HG02970 (cell line): ENCODE measurements at regions not wholly inside any gene's neighbourhood (a gene's known extent, or its start where the extent isn't known, plus 50 kb on each side); places are given as distances from the start of the nearest gene placed in this dataset.
"Not testable (repeated sequence)": the region's sequence is repeated elsewhere in the genome, so short reads cannot be mapped to it uniquely, and the experiment has no call there.

Experiments used
- ATAC-seq: cut with Tn5 transposase; IDR thresholded peaks from one replicate; pipeline ENCODE4 v1.9.1; 2021; ENCODE audit warnings: mild to moderate bottlenecking, moderate library complexity, moderate number of reproducible peaks; ENCODE audit not compliant: unreplicated experiment, low FRiP score

- ATAC-seq: not testable (repeated sequence)
Observed at GRCh38 chr1:121001090-121001726, 111.6 kb downstream of the PPIAL4A start.

GRCh38 chr1:121003230-121003629 is 113.7 kb downstream of the PPIAL4A start:
- not testable (repeated sequence) for ATAC-seq

DNA sequence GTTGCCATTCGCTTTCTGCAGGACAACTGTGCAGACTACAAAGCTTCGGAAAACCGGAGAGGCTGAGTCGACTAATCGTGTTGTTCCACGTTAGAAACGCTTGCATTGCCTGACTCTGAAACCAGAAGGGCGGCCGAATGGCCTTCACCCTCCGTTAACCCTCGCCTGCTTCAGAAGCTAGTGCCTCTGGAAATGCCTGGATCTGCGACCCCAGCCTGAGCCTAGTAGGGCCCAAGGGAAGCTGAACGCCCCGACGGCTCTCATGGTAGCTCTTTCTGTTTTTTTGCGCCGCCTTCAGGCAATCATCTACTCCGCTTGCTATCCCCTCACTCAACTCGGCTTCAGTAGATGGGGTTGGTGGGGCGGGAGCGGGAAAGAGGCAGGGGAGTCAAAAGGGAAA is 117.3 kb downstream of the PPIAL4A start:
- ATAC-seq: not testable (repeated sequence)

DNA sequence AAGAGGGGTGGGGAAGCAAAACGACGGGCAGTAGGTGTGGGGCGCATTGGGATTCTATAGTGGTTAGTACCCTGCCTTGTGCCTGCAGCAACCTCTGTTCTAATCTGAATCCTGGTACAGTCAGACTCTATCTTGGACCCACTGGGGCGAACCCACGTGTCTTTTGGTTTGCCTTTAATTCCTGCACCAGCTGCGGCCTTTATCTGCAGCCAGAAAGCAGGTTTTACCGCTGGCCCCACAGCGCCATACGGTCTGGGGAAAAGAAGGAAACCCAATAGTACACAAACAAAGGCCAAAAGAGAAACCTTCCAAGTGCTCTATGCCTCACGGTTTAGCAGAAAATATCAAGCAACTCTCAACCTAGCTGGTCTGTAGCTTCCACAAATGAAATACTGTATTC is 118.2 kb downstream of the PPIAL4A start:
- not testable (repeated sequence) for ATAC-seq

DNA sequence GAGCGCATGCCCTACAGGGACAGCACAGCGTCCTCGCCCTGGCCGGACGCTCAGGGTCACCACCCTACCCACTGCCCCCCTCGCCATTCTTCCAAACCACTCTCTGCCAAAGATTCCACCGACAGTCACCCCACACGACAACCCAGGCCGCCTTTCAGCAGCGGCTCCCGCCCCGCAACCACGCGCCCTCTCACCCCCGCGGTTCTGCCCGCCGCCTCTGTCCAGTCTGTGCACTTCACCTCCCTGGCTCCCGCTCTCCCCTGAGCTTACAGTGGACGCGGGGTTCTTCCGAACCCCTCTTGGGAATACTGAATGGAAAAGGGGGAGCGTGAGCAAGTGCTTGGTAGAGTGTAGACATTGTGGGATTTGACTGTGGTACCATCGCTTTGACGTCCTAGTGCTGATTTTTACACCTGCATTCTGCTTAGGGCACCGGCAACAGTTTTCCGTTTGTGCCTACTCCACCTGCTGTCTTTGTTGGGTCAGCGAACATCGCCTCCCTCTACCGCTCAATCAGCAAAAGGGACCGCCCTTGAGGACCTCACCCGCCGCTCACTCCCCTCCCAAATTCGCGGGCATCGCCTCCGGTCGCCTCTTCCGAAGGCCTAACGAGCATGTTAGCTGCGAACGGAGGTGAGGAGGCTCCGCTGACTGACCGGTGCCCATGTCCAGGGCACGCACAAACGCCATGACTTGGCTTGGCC is 119.1 kb downstream of the PPIAL4A start:
- ATAC-seq: not testable (repeated sequence)

GRCh38 chr1:121009216-121010057 is 119.9 kb downstream of the PPIAL4A start:
- not testable (repeated sequence) for ATAC-seq

- ATAC-seq: not testable (repeated sequence)
Observed at GRCh38 chr1:121010141-121010540, 120.6 kb downstream of the PPIAL4A start.

DNA sequence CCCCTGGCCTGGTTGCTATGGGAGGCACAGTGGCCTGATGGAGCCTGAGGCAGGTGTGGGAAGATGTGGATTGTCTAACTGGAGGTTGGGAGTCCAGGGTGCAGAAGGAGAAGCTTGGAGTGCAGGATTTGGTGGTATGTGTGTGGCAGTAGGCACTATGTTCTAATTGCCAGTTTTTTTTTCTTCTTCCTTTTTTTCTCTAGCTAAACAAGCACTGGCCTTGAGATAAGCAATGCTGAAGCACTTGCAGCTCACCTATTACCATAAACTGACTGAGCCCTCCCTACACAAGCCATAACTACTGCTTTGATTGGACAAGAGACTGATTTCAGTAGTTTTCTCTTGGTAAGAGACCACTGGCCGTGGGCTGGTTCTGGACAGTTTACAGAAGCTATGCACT is 123.6 kb downstream of the PPIAL4A start:
- ATAC-seq: not testable (repeated sequence)

- not testable (repeated sequence) for ATAC-seq
Observed at GRCh38 chr1:121016182-121017028, 126.8 kb downstream of the PPIAL4A start.

GRCh38 chr1:121019715-121020349 is 130.3 kb downstream of the PPIAL4A start:
- ATAC-seq: not testable (repeated sequence)

DNA sequence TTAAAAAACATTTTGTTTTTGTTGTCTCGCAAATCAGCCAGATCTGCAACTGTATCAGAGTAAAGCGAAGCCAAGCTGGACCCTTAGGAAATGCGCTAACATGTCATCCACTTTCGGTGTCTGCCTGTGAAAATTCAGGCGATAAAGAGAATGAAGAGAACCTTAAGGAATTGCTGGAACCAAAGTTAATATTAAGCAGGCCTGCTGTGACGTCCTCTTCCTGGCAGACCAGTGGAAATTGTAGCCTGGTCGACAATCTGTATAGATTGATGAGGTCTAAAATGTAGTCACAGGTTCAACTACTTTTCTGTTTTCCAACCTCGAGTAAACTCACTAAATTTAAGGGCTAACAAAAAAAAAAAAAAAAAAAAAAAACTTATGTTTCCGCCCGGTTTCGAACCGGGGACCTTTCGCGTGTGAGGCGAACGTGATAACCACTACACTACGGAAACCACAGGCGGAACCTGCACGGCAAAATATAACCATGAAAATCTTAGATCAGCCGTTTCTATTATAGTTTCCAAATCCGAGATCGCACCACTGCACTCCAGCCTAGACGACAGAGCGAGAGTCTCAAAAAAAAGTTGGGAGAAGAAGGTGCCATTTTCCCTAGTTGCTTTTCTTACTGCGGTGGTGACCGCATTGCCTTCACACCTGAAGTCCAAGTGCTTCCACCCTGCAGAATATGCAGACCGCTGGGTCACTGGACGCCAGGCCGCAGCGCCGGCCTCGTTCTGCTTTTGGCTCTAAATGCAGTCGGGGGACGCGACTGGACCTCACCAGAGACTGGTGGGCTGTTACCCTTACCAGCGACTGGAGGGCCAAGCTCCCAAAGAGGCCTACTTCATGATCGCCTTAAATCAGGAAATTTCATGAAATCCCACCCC is 131.0 kb downstream of the PPIAL4A start:
- ATAC-seq: not testable (repeated sequence)

GRCh38 chr1:121021716-121022115 is 132.1 kb downstream of the PPIAL4A start:
- not testable (repeated sequence) for ATAC-seq

DNA sequence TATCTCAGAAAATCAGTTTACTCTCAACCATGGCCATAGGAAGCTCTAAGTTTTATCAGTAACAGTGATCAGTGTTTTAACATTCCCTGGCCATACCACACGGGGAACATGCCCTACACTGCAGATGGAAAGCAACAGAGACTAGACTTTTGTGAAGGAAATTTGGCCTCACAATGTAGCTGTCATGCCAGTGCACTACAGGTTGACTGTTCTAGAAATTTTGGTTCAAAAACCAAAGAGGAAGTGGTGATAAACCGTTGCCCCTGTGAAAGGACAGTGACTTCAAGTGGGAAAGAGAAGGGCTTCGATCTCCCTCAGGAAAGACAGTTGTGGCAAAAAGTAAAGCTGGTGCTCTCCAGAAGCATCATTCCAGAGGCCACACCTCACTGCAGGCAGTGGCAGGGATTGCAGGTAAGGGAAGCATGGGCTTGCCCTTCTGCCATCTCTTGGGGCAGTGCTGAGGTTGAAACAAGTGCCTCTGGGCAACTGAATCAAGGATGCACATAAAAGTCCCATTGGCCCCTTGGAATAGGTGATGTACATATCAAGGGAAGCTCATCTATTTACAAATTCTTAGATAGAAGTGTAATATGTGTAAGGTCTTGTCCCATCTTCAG is 143.4 kb downstream of the PPIAL4A start:
- not testable (repeated sequence) for ATAC-seq

DNA sequence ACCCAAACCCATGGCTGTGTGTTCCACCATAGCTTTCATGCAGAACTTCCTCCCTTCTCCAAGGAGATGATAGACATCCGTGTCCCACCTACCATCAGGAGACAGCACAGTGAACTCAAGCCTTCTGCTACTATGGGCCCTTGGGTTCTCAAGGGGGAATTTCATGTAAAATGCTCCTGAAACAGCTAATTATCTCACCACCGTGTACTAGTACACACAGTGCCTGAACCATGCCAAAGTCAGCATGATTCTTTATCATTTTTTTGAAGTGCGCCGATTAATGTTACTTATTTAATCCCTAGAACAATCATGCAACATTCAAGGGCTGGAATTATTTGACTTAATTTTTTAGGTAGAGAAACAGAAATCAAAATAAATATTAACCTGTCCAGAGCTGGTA is 147.2 kb downstream of the PPIAL4A start:
- ATAC-seq: not testable (repeated sequence)

GRCh38 chr1:121040974-121041373 is 143.2 kb downstream of the FAM72B start:
- ATAC-seq: not testable (repeated sequence)

- ATAC-seq: not testable (repeated sequence)
Observed at GRCh38 chr1:121041497-121041896, 142.6 kb downstream of the FAM72B start.

DNA sequence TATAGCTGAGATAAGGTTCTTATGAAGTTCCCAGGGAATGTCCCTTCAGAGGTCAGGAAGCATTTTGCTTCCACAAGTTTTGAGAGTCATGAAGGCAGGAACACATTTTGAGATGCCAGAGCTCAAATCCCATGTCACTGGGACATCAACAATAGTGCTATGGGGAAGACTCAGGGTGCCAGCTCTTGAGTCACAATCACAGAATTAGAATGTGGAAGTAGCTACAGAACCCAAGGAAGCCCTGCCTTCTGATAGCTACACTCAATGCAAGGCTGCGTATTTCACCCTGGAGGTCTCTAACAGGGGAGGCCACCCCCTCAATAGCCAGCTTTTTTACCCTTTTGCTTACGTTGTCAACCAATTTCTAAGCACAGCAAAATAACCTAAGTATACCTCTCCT is 141.3 kb downstream of the FAM72B start:
- not testable (repeated sequence) for ATAC-seq

GRCh38 chr1:121048293-121048752 is 135.8 kb downstream of the FAM72B start:
- ATAC-seq: not testable (repeated sequence)
